K562 (cell line): ENCODE measurements at regions not wholly inside any gene's neighbourhood (a gene's known extent, or its start where the extent isn't known, plus 50 kb on each side); places are given as distances from the start of the nearest gene placed in this dataset.

ENCODE experiments used
- ATAC-seq: fragments of 200-7000 bp; cut with Tn5 transposase; 3 replicates; pipeline ENCODE4 v1.9.1; 2020; ENCODE audit warnings: moderate library complexity
- BruUV-seq: library from RNA; stranded (reverse); fragments of 400-500 nt; replicated peaks from 2 replicates; lab custom pipeline; 2021; lab: Mats Ljungman, UMichigan
- CTCF ChIA-PET: fragments of 300-600 bp; formaldehyde crosslinking; extraction: SDS; loops from one replicate; lab custom pipeline; 2021; ENCODE audit warnings: low intra/inter-chr PET ratio; lab: Yijun Ruan, JAX
- POLR2A ChIA-PET: fragments of 300-600, 350-650 bp; sonication (Branson Sonifier 250); formaldehyde crosslinking; extraction: SDS; loops from one replicate; lab custom pipeline; 2021; ENCODE audit warnings: antibody characterized with exemption, inconsistent platforms; lab: Yijun Ruan, JAX
- DNase-seq, 4 experiments: peaks; one replicate each; pipeline versions ENCODE4 v3.0.0 to v3.0.0-alpha.2; 2011 to 2018; ENCODE audit warnings: low spot score in 3 of 4, mixed read lengths in 3 of 4; ENCODE audit errors: extremely low read depth in 1 of 4
- FAIRE-seq: peaks from 2 replicates; lab custom pipeline; 2011; peaks lifted over from hg19 to GRCh38; lab: Jason Lieb, UNC
- H2AFZ ChIP-seq: 2 replicates; pipeline ENCODE4 v1.6.0; 2011; ENCODE audit warnings: low read depth, low read length, control low read depth, inconsistent platforms
- H3K27ac ChIP-seq: fragments of 200-600 bp; 3 replicates; pipeline ENCODE4 v1.8.0; 2011; ENCODE audit warnings: low read depth, mild to moderate bottlenecking, control low read depth, inconsistent platforms, low read length, moderate library complexity, mixed read lengths; ENCODE audit errors: extremely low read depth
- H3K27me3 ChIP-seq, 2 experiments: fragments of 300-600 bp in 1 of 2; 2 replicates in 1 of 2; 3 replicates in 1 of 2; pipeline versions ENCODE4 v1.6.0 to v1.8.0; 2011; ENCODE audit warnings: inconsistent platforms in 2 of 2, low read length in 2 of 2, mild to moderate bottlenecking in 1 of 2, mixed read lengths in 1 of 2, moderate library complexity in 1 of 2; ENCODE audit not compliant: control insufficient read depth in 2 of 2, insufficient read depth in 2 of 2
- H3K36me3 ChIP-seq: fragments of 300-600 bp; 3 replicates; pipeline ENCODE4 v1.8.0; 2011; ENCODE audit warnings: mild to moderate bottlenecking, low read length, inconsistent platforms; ENCODE audit not compliant: control insufficient read depth, insufficient read depth
- H3K4me1 ChIP-seq, 2 experiments: fragments of 200-600 bp in 1 of 2; replicated peaks in 1 of 2; 2 replicates in 1 of 2; 3 replicates in 1 of 2; pipeline versions ENCODE4 v1.5.1 to v1.8.0; 2011; ENCODE audit warnings: inconsistent platforms in 2 of 2, low read length in 2 of 2, mild to moderate bottlenecking in 1 of 2, mixed read lengths in 1 of 2, moderate library complexity in 1 of 2; ENCODE audit not compliant: control insufficient read depth in 2 of 2, insufficient read depth in 2 of 2
- H3K4me2 ChIP-seq: 2 replicates; pipeline ENCODE4 v1.6.1; 2011; ENCODE audit warnings: low read length, control low read depth, inconsistent platforms, mixed read lengths; ENCODE audit not compliant: insufficient read depth
- H3K4me3 ChIP-seq: fragments of 200-600 bp; sonication (generic), shearing (Covaris generic); 2 replicates; pipeline ENCODE4 v1.5.1; 2016; ENCODE audit warnings: control low read depth, inconsistent platforms
- H3K79me2 ChIP-seq: fragments of 200-600 bp; 3 replicates; pipeline ENCODE4 v1.8.0; 2011; ENCODE audit warnings: low read length, inconsistent platforms; ENCODE audit not compliant: control insufficient read depth, insufficient read depth
- H3K9ac ChIP-seq, 2 experiments: 2 replicates each; pipeline versions ENCODE4 v1.6.0 to v1.6.1; 2011; ENCODE audit warnings: low read depth in 2 of 2, low read length in 2 of 2, control low read depth in 1 of 2, inconsistent platforms in 1 of 2, mild to moderate bottlenecking in 1 of 2, mixed read lengths in 1 of 2; ENCODE audit not compliant: insufficient read depth in 1 of 2
- H3K9me1 ChIP-seq: one replicate; pipeline ENCODE4 v1.6.0; 2011; ENCODE audit warnings: inconsistent platforms, mild to moderate bottlenecking, low read length, moderate library complexity; ENCODE audit not compliant: control insufficient read depth, insufficient read depth
- H3K9me3 ChIP-seq: replicated peaks from 2 replicates; pipeline ENCODE4 v1.5.1; 2011; ENCODE audit warnings: low read depth, low read length, inconsistent platforms; ENCODE audit not compliant: control insufficient read depth, insufficient read depth
- H4K20me1 ChIP-seq: replicated peaks from 2 replicates; pipeline ENCODE4 v1.6.1; 2011; ENCODE audit warnings: low read length, inconsistent platforms, mixed read lengths; ENCODE audit not compliant: control insufficient read depth, insufficient read depth
- WGBS: fragments of 100-300 bp; shearing (Covaris generic); methylation state at CpG from one replicate; pipeline ENCODE4 v1.1.6; 2016; ENCODE audit warnings: low coverage, mixed read lengths; ENCODE audit not compliant: insufficient coverage; ENCODE audit errors: missing lambda C conversion rate; 5-methylcytosine and 5-hydroxymethylcytosine counted together
- in situ Hi-C: fragments of 300-500 bp; cut with MboI; formaldehyde crosslinking; loops from 4 replicates; pipeline ENCODE4 v1.15.0; 2018; ENCODE audit warnings: inconsistent platforms, mixed read lengths
- intact Hi-C: fragments of 100-400 bp; cut with micrococcal nuclease; formaldehyde crosslinking; loops from 2 replicates; pipeline ENCODE4 v1.14.2; 2022
- TF ChIP-seq, protein P1 (sequence below), 2 experiments: IDR thresholded peaks; 2 replicates each; pipeline ENCODE4 v1.6.1; 2011; ENCODE audit warnings: borderline replicate concordance in 1 of 2, control low read depth in 1 of 2, low read depth in 1 of 2, low read length in 1 of 2, mild to moderate bottlenecking in 1 of 2, mixed read lengths in 1 of 2, moderate library complexity in 1 of 2; ENCODE audit not compliant: insufficient read depth in 1 of 2, insufficient read length in 1 of 2, poor library complexity in 1 of 2, severe bottlenecking in 1 of 2; ENCODE audit errors: extremely low read depth in 1 of 2
- TF ChIP-seq, protein P2 (sequence below), 3 experiments: fragments of 200-800 bp in 1 of 3; fragments of 250-450 bp in 1 of 3; fragments of 450-650 bp in 1 of 3; sonication (Bioruptor Pico) in 1 of 3; sonication (Bioruptor generic) in 1 of 3; formaldehyde crosslinking in 1 of 3; IDR thresholded peaks; 2 replicates each; pipeline versions ENCODE4 v1.6.1 to v1.8.0; 2016 to 2022; ENCODE audit warnings: mild to moderate bottlenecking in 2 of 3, missing genetic modification characterization in 2 of 3, missing compliant biosample characterization in 1 of 3, moderate library complexity in 1 of 3

DNA sequence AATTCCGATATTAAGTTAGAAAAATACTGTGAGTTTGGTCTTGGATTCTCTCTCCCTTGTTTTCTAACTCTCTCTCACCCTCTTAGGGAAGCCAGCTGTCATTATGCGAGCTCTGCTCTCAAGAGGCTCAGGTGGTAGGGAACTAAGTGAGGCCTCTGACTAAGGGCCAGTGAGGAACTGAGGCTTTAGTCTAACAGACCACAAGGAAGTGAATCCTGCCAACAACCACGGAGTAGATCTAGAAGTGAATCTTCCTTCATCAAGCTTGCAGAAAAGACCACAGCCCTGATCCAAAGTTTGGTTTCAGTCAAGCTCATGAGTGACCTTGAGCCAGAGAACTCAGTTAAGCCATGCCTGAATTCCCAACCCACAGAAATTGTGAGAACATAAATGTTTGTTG lies 180.1 kb upstream of the PRMT6 start:
- no peaks in the 10 kb centered on the region for H3K4me1 ChIP-seq
- TF ChIP-seq, protein P1, sequence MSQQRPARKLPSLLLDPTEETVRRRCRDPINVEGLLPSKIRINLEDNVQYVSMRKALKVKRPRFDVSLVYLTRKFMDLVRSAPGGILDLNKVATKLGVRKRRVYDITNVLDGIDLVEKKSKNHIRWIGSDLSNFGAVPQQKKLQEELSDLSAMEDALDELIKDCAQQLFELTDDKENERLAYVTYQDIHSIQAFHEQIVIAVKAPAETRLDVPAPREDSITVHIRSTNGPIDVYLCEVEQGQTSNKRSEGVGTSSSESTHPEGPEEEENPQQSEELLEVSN (IDR thresholded peaks at IDR 0.05; ENCODE audit: borderline replicate concordance in 1 of 2, extremely low read depth in 1 of 2, insufficient read depth in 1 of 2, insufficient read length in 1 of 2, low read depth in 1 of 2, low read length in 1 of 2, poor library complexity in 1 of 2, severe bottlenecking in 1 of 2): no peak
- TF ChIP-seq, protein P2, sequence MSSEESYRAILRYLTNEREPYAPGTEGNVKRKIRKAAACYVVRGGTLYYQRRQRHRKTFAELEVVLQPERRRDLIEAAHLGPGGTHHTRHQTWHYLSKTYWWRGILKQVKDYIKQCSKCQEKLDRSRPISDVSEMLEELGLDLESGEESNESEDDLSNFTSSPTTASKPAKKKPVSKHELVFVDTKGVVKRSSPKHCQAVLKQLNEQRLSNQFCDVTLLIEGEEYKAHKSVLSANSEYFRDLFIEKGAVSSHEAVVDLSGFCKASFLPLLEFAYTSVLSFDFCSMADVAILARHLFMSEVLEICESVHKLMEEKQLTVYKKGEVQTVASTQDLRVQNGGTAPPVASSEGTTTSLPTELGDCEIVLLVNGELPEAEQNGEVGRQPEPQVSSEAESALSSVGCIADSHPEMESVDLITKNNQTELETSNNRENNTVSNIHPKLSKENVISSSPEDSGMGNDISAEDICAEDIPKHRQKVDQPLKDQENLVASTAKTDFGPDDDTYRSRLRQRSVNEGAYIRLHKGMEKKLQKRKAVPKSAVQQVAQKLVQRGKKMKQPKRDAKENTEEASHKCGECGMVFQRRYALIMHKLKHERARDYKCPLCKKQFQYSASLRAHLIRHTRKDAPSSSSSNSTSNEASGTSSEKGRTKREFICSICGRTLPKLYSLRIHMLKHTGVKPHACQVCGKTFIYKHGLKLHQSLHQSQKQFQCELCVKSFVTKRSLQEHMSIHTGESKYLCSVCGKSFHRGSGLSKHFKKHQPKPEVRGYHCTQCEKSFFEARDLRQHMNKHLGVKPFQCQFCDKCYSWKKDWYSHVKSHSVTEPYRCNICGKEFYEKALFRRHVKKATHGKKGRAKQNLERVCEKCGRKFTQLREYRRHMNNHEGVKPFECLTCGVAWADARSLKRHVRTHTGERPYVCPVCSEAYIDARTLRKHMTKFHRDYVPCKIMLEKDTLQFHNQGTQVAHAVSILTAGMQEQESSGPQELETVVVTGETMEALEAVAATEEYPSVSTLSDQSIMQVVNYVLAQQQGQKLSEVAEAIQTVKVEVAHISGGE (CRISPR knock-in tag; IDR thresholded peaks at IDR 0.05): peak in 1 of 3 experiments; percentile 59; a peak in 2 of 6 replicates
- no peak overlapping the region for H3K4me3 ChIP-seq
- in situ Hi-C loops: no loop called here
- H2AFZ ChIP-seq: no peak overlapping the region
- no peaks in the 10 kb centered on the region for H4K20me1 ChIP-seq
- H3K9ac ChIP-seq: no peak overlapping the region
- ChIA-PET CTCF (no interaction called here), POLR2A (no interaction called here)
- H3K9me3 ChIP-seq: no peaks in the 10 kb centered on the region; the same call in 1 of the 2 replicates
- no TSS peak for BruUV-seq
- intact Hi-C loops: no loop called here
- H3K27me3 ChIP-seq: no peaks in the 10 kb centered on the region
- H3K36me3 ChIP-seq: no peaks in the 10 kb centered on the region
- no peaks in the 10 kb centered on the region for H3K79me2 ChIP-seq
- no peak overlapping the region for H3K27ac ChIP-seq
- WGBS: 0% methylated on average over 3 of the region's 3 CpGs
- no peak overlapping the region for H3K4me2 ChIP-seq
- no peak for ATAC-seq
- H3K9me1 ChIP-seq: no peaks in the 10 kb centered on the region
- no peak for DNase-seq
- FAIRE-seq: no peak
